HG02885 (cell line): ENCODE measurements at regions not wholly inside any gene's neighbourhood (a gene's known extent, or its start where the extent isn't known, plus 50 kb on each side); places are given as distances from the start of the nearest gene placed in this dataset.
"Not testable (repeated sequence)": the region's sequence is repeated elsewhere in the genome, so short reads cannot be mapped to it uniquely, and the experiment has no call there.

Experiments used
- ATAC-seq: cut with Tn5 transposase; IDR thresholded peaks from one replicate; pipeline ENCODE4 v1.9.1; 2021; ENCODE audit warnings: mild to moderate bottlenecking; ENCODE audit not compliant: unreplicated experiment, poor library complexity

GRCh38 chr4:23058165-23058776 lies 365.5 kb downstream of the GBA3 start:
- no peak for ATAC-seq

- ATAC-seq = no peak
These were observed 348.8 kb downstream of the GBA3 start for GRCh38 chr4:23041501-23041900.

- no peak for ATAC-seq
These were observed 347.8 kb downstream of the GBA3 start for GRCh38 chr4:23040539-23040938.

- no peak for ATAC-seq
These were observed 347.1 kb downstream of the GBA3 start for GRCh38 chr4:23039818-23040217.

- no peak for ATAC-seq
These were observed 346.1 kb downstream of the GBA3 start for GRCh38 chr4:23038626-23039491.

GRCh38 chr4:23036921-23037495 lies 344.3 kb downstream of the GBA3 start:
- ATAC-seq = no peak

GRCh38 chr4:23036503-23036902 lies 343.8 kb downstream of the GBA3 start:
- ATAC-seq = no peak

GRCh38 chr4:23035521-23036056 lies 342.9 kb downstream of the GBA3 start:
- no peak for ATAC-seq

- ATAC-seq = no peak
These were observed 342.0 kb downstream of the GBA3 start for GRCh38 chr4:23034731-23035130.

GRCh38 chr4:23033796-23034195 lies 341.1 kb downstream of the GBA3 start:
- ATAC-seq = no peak

- ATAC-seq = no peak
These were observed 336.1 kb downstream of the GBA3 start for GRCh38 chr4:23028875-23029274.

GRCh38 chr4:23023666-23024065 lies 330.9 kb downstream of the GBA3 start:
- ATAC-seq = no peak

GRCh38 chr4:23023121-23023520 lies 330.4 kb downstream of the GBA3 start:
- no peak for ATAC-seq

GRCh38 chr4:23022032-23022431 lies 329.3 kb downstream of the GBA3 start:
- no peak for ATAC-seq

GRCh38 chr4:23021040-23021439 lies 328.3 kb downstream of the GBA3 start:
- no peak for ATAC-seq

GRCh38 chr4:23020399-23020798 lies 327.7 kb downstream of the GBA3 start:
- not testable (repeated sequence) for ATAC-seq

- ATAC-seq = no peak
These were observed 324.2 kb downstream of the GBA3 start for GRCh38 chr4:23016981-23017380.

- no peak for ATAC-seq
These were observed 323.1 kb downstream of the GBA3 start for GRCh38 chr4:23015821-23016220.

- ATAC-seq = no peak
These were observed 316.4 kb downstream of the GBA3 start for GRCh38 chr4:23009093-23009492.

GRCh38 chr4:23006756-23007155 lies 314.0 kb downstream of the GBA3 start:
- ATAC-seq = no peak

GRCh38 chr4:23005691-23006090 lies 313.0 kb downstream of the GBA3 start:
- ATAC-seq = no peak
